Thoracic aorta (tissue), 2 donors: ENCODE measurements at regions not wholly inside any gene's neighbourhood (a gene's known extent, or its start where the extent isn't known, plus 50 kb on each side); places are given as distances from the start of the nearest gene placed in this dataset.

ENCODE experiments used
- ATAC-seq: fragments of 150-250 bp; one replicate; pipeline ENCODE4 v1.8.0; 2017; ENCODE audit warnings: low read depth; ENCODE audit not compliant: insufficient number of reproducible peaks, low FRiP score
- DNase-seq: peaks from one replicate; pipeline ENCODE4 v3.0.0-alpha.2; 2020; ENCODE audit warnings: low spot score
- H3K27ac ChIP-seq, 2 donors: fragments of 200-600 bp; sonication (generic); 1 replicate in 1 of 2; 2 replicates in 1 of 2; pipeline ENCODE4 v1.5.1; 2016; ENCODE audit warnings: mild to moderate bottlenecking in 2 of 2, moderate library complexity in 2 of 2
- H3K27me3 ChIP-seq: fragments of 200-600 bp; sonication (generic); replicated peaks from 2 replicates; pipeline ENCODE4 v1.6.0; 2016; ENCODE audit warnings: mild to moderate bottlenecking; ENCODE audit not compliant: insufficient read depth
- H3K36me3 ChIP-seq: fragments of 200-600 bp; sonication (generic); one replicate; pipeline ENCODE4 v1.5.1; 2016
- H3K4me1 ChIP-seq, 2 donors: fragments of 200-600 bp; sonication (generic); 1 replicate in 1 of 2; 2 replicates in 1 of 2; pipeline versions ENCODE4 v1.5.1 to v1.6.0; 2016; ENCODE audit warnings: low read depth in 2 of 2, mild to moderate bottlenecking in 1 of 2; ENCODE audit not compliant: control insufficient read depth in 1 of 2
- H3K4me3 ChIP-seq: fragments of 200-600 bp; sonication (generic); 2 replicates; pipeline ENCODE4 v1.5.1; 2016; ENCODE audit warnings: mild to moderate bottlenecking
- H3K9me3 ChIP-seq: fragments of 200-600 bp; sonication (generic); 2 replicates; pipeline ENCODE4 v1.5.1; 2016
- TF ChIP-seq, protein P1 (sequence below): fragments of 200-600 bp; sonication (generic); IDR thresholded peaks from one replicate; pipeline ENCODE4 v1.5.1; 2019; ENCODE audit warnings: antibody characterized with exemption

DNA sequence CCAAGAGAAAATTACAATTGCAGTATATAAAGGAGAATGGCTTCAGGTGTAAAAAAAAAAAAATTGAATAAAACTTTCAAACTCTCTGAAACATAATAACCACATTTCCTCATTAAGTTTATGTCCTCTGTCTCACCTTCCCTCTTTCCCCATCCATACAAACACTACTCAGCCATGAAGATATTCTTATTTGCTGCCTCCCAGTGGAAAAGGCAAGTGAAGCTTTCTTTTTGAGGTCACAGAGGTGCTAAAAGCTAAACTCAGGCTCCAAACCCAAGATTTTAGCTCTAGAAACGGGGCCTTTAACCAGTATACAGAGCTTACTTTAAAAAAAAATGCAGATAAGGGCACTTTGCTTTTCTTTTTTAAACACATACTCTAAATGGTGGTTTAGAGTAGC is 1568.5 kb downstream of the FAM181B start:
- Histone ChIP-seq H3K36me3 (no peaks in the 10 kb centered on the region), H3K27me3 (no peaks in the 10 kb centered on the region), H3K4me1 (no peaks in the 10 kb centered on the region), H3K4me3 (no peak overlapping the region), H3K27ac (no peak overlapping the region), H3K9me3 (no peaks in the 10 kb centered on the region)
- TF ChIP-seq, protein P1, sequence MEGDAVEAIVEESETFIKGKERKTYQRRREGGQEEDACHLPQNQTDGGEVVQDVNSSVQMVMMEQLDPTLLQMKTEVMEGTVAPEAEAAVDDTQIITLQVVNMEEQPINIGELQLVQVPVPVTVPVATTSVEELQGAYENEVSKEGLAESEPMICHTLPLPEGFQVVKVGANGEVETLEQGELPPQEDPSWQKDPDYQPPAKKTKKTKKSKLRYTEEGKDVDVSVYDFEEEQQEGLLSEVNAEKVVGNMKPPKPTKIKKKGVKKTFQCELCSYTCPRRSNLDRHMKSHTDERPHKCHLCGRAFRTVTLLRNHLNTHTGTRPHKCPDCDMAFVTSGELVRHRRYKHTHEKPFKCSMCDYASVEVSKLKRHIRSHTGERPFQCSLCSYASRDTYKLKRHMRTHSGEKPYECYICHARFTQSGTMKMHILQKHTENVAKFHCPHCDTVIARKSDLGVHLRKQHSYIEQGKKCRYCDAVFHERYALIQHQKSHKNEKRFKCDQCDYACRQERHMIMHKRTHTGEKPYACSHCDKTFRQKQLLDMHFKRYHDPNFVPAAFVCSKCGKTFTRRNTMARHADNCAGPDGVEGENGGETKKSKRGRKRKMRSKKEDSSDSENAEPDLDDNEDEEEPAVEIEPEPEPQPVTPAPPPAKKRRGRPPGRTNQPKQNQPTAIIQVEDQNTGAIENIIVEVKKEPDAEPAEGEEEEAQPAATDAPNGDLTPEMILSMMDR: no peak
- ATAC-seq: no peak
- no peak for DNase-seq

DNA sequence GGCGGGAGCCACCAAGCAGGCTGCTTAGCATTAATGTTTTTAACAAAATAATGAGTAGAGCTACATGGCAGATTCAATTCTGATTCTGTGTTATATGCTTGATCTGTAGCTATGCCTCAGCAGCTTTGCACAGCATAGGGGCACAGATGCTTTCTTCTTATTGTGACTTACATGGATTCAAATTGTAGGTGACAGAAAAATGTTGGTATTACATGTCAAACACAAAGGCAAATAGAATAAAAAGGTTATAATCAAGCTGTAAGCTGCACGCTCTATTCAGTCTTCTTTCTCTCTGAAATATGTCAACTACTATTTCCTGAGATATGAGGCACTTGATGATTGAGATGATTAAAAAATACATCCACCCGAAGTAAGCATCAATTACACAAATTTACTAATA is 1573.8 kb downstream of the FAM181B start:
- no peaks in the 10 kb centered on the region for H3K36me3 ChIP-seq
- H3K27ac ChIP-seq: no peak overlapping the region
- H3K4me1 ChIP-seq: no peaks in the 10 kb centered on the region
- DNase-seq (no peak), ATAC-seq (no peak)
- TF ChIP-seq, protein P1: no peak
- no peak overlapping the region for H3K4me3 ChIP-seq
- H3K27me3 ChIP-seq: no peaks in the 10 kb centered on the region
- no peaks in the 10 kb centered on the region for H3K9me3 ChIP-seq

DNA sequence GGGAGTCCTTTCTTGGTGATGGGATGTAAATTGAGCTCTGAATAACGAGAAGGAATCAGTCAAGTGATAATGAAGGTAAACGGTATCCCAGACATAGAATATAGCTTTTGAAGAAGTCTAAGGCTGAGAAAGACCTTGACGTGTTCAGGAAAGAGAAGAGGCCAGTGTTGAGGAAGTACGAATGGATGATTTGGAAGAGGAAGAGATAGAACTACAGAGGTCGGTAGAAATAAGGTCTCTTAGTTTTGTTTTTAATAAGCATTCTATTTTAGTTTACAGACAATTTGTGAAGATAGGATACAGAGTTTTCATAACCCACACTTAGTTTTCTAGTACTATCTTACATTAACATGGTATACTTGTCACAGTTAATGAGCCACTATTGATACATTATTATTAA is 1598.1 kb downstream of the FAM181B start:
- Histone ChIP-seq H3K36me3 (no peaks in the 10 kb centered on the region), H3K27ac (no peak overlapping the region), H3K4me3 (no peak overlapping the region), H3K9me3 (no peaks in the 10 kb centered on the region), H3K4me1 (no peaks in the 10 kb centered on the region), H3K27me3 (no peaks in the 10 kb centered on the region)
- no peak for DNase-seq
- TF ChIP-seq, protein P1: no peak
- no peak for ATAC-seq

DNA sequence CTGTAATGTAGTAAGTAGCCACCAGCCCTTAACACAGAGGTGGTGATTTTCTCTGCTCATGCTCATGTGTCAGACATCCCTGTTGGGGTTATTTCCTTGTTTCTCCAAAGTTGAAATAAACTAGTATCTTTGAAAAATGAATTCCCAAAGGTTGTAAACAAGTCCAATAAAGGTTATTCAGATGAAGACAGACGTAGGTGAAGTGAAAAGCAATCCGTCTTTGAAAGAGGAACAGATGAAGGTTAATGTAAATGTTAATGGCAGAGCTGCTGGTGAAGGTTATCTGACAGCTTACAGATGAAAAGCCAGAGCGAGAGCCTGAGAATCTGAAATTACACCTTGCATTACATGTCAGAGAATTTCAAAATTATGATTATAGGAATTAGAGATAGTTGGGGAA is 1604.0 kb downstream of the FAM181B start:
- no peaks in the 10 kb centered on the region for H3K27me3 ChIP-seq
- H3K36me3 ChIP-seq: no peaks in the 10 kb centered on the region
- ATAC-seq (no peak), DNase-seq (no peak)
- no peaks in the 10 kb centered on the region for H3K4me1 ChIP-seq
- TF ChIP-seq, protein P1: no peak
- H3K27ac ChIP-seq: no peak overlapping the region
- no peak overlapping the region for H3K4me3 ChIP-seq
- no peaks in the 10 kb centered on the region for H3K9me3 ChIP-seq

DNA sequence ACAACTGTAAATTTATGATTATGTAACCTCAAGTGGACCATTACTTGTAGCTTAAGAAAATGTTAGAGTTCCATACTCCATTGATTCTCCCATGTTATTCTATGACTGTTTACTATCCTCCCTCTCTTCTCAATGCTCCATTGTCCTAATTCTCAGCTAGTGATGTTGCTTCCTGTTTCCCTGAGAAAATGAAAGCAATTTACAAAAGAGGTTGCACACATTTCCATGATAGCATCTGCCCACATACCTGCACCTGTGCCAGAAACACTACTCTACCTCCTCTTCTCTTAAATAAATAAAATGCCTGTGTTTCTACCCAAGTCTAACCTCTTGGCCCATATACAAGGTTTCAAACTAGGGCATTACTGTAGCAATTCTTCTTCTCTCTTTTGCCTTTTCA is 1620.9 kb downstream of the FAM181B start:
- Histone ChIP-seq H3K9me3 (no peaks in the 10 kb centered on the region), H3K4me3 (no peak overlapping the region), H3K4me1 (no peaks in the 10 kb centered on the region), H3K36me3 (no peaks in the 10 kb centered on the region), H3K27ac (no peak overlapping the region), H3K27me3 (no peaks in the 10 kb centered on the region)
- TF ChIP-seq, protein P1: no peak
- no peak for ATAC-seq
- no peak for DNase-seq
